ENCODE measurements at regions not wholly inside any gene's neighbourhood (a gene's known extent, or its start where the extent isn't known, plus 50 kb on each side); places are given as distances from the start of the nearest gene placed in this dataset.

GRCh38 chr5:6825678-6826244 is 112.5 kb downstream of the TENT4A start:
- Mint-ChIP-seq H3K9me3 (peaks cover 8% of the 10 kb centered on the region), H3K4me3 (no peak overlapping the region), H3K27ac (no peak overlapping the region), H3K27me3 (peaks cover 7 to 10% of the 10 kb centered on the region in 2 donors), H3K4me1 (ENCODE audit: low read depth in 2 of 2) (peaks cover 32 to 33% of the 10 kb centered on the region in 2 donors), H3K36me3 (peaks cover 9% of the 10 kb centered on the region)
- no peak for DNase-seq (ENCODE audit: low spot score)
- ATAC-seq: no peak

- DNase-seq (ENCODE audit: low spot score): no peak
- Mint-ChIP-seq H3K27ac (no peak overlapping the region), H3K27me3 (peaks cover 7 to 8% of the 10 kb centered on the region in 2 donors)
Observed at GRCh38 chr5:6826756-6827155, 113.5 kb downstream of the TENT4A start.

GRCh38 chr5:6827526-6828219 is 114.4 kb downstream of the TENT4A start:
- H3K4me1 Mint-ChIP-seq (ENCODE audit: low read depth in 2 of 2): peaks cover 39 to 43% of the 10 kb centered on the region in 2 donors
- ATAC-seq: peak; percentile 74 to 84
- peak overlapping the region; percentile 82 to 95 for H3K27ac Mint-ChIP-seq
- H3K4me3 Mint-ChIP-seq: peak overlapping the region; percentile 92
- peaks cover 4% of the 10 kb centered on the region for H3K9me3 Mint-ChIP-seq
- peaks cover 7 to 8% of the 10 kb centered on the region in 2 donors for H3K27me3 Mint-ChIP-seq
- H3K36me3 Mint-ChIP-seq: peaks cover 5% of the 10 kb centered on the region
- no peak for DNase-seq (ENCODE audit: low spot score)

More at GRCh38 chr5:6826756-6827155, 113.5 kb downstream of the TENT4A start:
- Mint-ChIP-seq H3K9me3 (peaks cover 7% of the 10 kb centered on the region), H3K4me1 (ENCODE audit: low read depth in 2 of 2) (peaks cover 35 to 40% of the 10 kb centered on the region in 2 donors), H3K36me3 (peaks cover 5% of the 10 kb centered on the region), H3K4me3 (no peak overlapping the region)
- ATAC-seq: no peak

GRCh38 chr5:6829150-6829784 is 116.0 kb downstream of the TENT4A start:
- Mint-ChIP-seq H3K4me3 (peak overlapping the region; percentile 92), H3K27ac (peak overlapping the region; percentile 82 to 95), H3K4me1 (ENCODE audit: low read depth in 2 of 2) (peaks cover 42 to 46% of the 10 kb centered on the region in 2 donors), H3K36me3 (no peaks in the 10 kb centered on the region), H3K9me3 (peaks cover 4% of the 10 kb centered on the region), H3K27me3 (no peaks in the 10 kb centered on the region)
- ATAC-seq: peak; percentile 89 to 92
- peak; percentile 70 for DNase-seq (ENCODE audit: low spot score)

GRCh38 chr5:6830643-6831239 is 117.5 kb downstream of the TENT4A start:
- no peaks in the 10 kb centered on the region for H3K27me3 Mint-ChIP-seq
- DNase-seq (ENCODE audit: low spot score) (no peak), ATAC-seq (no peak)
- H3K9me3 Mint-ChIP-seq: peaks cover 4% of the 10 kb centered on the region
- H3K4me3 Mint-ChIP-seq: peak overlapping the region; percentile 54
- no peak overlapping the region for H3K27ac Mint-ChIP-seq
- peaks cover 42 to 46% of the 10 kb centered on the region in 2 donors for H3K4me1 Mint-ChIP-seq (ENCODE audit: low read depth in 2 of 2)
- H3K36me3 Mint-ChIP-seq: no peaks in the 10 kb centered on the region

- DNase-seq (ENCODE audit: low spot score) (no peak), ATAC-seq (no peak)
- Mint-ChIP-seq H3K27ac (no peak overlapping the region), H3K27me3 (no peaks in the 10 kb centered on the region), H3K4me3 (no peak overlapping the region), H3K4me1 (ENCODE audit: low read depth in 2 of 2) (peaks cover 42 to 46% of the 10 kb centered on the region in 2 donors), H3K36me3 (no peaks in the 10 kb centered on the region), H3K9me3 (peaks cover 4% of the 10 kb centered on the region)
Observed at GRCh38 chr5:6831678-6832671, 118.7 kb downstream of the TENT4A start.

GRCh38 chr5:6832994-6833393 is 119.8 kb downstream of the TENT4A start:
- no peak for DNase-seq (ENCODE audit: low spot score)
- no peak overlapping the region for H3K4me3 Mint-ChIP-seq
- peaks cover 5 to 7% of the 10 kb centered on the region in 2 donors for H3K27me3 Mint-ChIP-seq
- no peaks in the 10 kb centered on the region for H3K36me3 Mint-ChIP-seq
- H3K4me1 Mint-ChIP-seq (ENCODE audit: low read depth in 2 of 2): peaks cover 40 to 43% of the 10 kb centered on the region in 2 donors
- no peak overlapping the region for H3K27ac Mint-ChIP-seq
- H3K9me3 Mint-ChIP-seq: peaks cover 10% of the 10 kb centered on the region
- ATAC-seq: no peak

- Mint-ChIP-seq H3K27me3 (peaks cover 5 to 9% of the 10 kb centered on the region in 2 donors), H3K36me3 (no peaks in the 10 kb centered on the region), H3K27ac (no peak overlapping the region), H3K9me3 (peaks cover 10% of the 10 kb centered on the region), H3K4me3 (no peak overlapping the region), H3K4me1 (ENCODE audit: low read depth in 2 of 2) (peaks cover 36 to 40% of the 10 kb centered on the region in 2 donors)
- DNase-seq (ENCODE audit: low spot score) (no peak), ATAC-seq (no peak)
Observed at GRCh38 chr5:6833406-6833805, 120.2 kb downstream of the TENT4A start.

GRCh38 chr5:6837095-6837494 is 123.9 kb downstream of the TENT4A start:
- Mint-ChIP-seq H3K9me3 (peaks cover 7% of the 10 kb centered on the region), H3K4me1 (ENCODE audit: low read depth in 2 of 2) (peaks cover 13 to 16% of the 10 kb centered on the region in 2 donors), H3K27ac (no peak overlapping the region), H3K27me3 (peaks cover 5 to 19% of the 10 kb centered on the region in 2 donors), H3K36me3 (no peaks in the 10 kb centered on the region), H3K4me3 (no peak overlapping the region)
- DNase-seq (ENCODE audit: low spot score) (no peak), ATAC-seq (no peak)

- DNase-seq (ENCODE audit: low spot score): no peak
Observed at GRCh38 chr5:6837519-6838110, 124.4 kb downstream of the TENT4A start.

GRCh38 chr5:6838736-6839135 is 125.5 kb downstream of the TENT4A start:
- no peak for DNase-seq (ENCODE audit: low spot score)
- H3K4me1 Mint-ChIP-seq (ENCODE audit: low read depth in 2 of 2): peaks cover 7 to 9% of the 10 kb centered on the region in 2 donors
- peaks cover 7% of the 10 kb centered on the region for H3K9me3 Mint-ChIP-seq
- no peaks in the 10 kb centered on the region for H3K36me3 Mint-ChIP-seq
- H3K27me3 Mint-ChIP-seq: peaks cover 5 to 19% of the 10 kb centered on the region in 2 donors
- no peak overlapping the region for H3K27ac Mint-ChIP-seq
- no peak for ATAC-seq
- H3K4me3 Mint-ChIP-seq: no peak overlapping the region

More at GRCh38 chr5:6837519-6838110, 124.4 kb downstream of the TENT4A start:
- H3K27ac Mint-ChIP-seq: no peak overlapping the region
- peaks cover 7% of the 10 kb centered on the region for H3K9me3 Mint-ChIP-seq
- no peak for ATAC-seq
- H3K27me3 Mint-ChIP-seq: peaks cover 5 to 19% of the 10 kb centered on the region in 2 donors
- no peak overlapping the region for H3K4me3 Mint-ChIP-seq
- no peaks in the 10 kb centered on the region for H3K36me3 Mint-ChIP-seq
- H3K4me1 Mint-ChIP-seq (ENCODE audit: low read depth in 2 of 2): peaks cover 10 to 13% of the 10 kb centered on the region in 2 donors

- H3K27me3 Mint-ChIP-seq: peaks cover 5 to 19% of the 10 kb centered on the region in 2 donors
- DNase-seq (ENCODE audit: low spot score) (no peak), ATAC-seq (no peak)
- H3K9me3 Mint-ChIP-seq: peaks cover 7% of the 10 kb centered on the region
- H3K36me3 Mint-ChIP-seq: no peaks in the 10 kb centered on the region
- H3K4me3 Mint-ChIP-seq: no peak overlapping the region
- H3K27ac Mint-ChIP-seq: no peak overlapping the region
- peaks cover 7 to 9% of the 10 kb centered on the region in 2 donors for H3K4me1 Mint-ChIP-seq (ENCODE audit: low read depth in 2 of 2)
Observed at GRCh38 chr5:6840136-6840793, 127.0 kb downstream of the TENT4A start.
